IPS DF 4.7 (cell line): ENCODE measurements at regions not wholly inside any gene's neighbourhood (a gene's known extent, or its start where the extent isn't known, plus 50 kb on each side); places are given as distances from the start of the nearest gene placed in this dataset.

ENCODE experiments used
- DNase-seq: peaks from one replicate; pipeline ENCODE4 v3.0.0-alpha.2; 2013; ENCODE audit warnings: low spot score; ENCODE audit errors: extremely low read depth

DNA sequence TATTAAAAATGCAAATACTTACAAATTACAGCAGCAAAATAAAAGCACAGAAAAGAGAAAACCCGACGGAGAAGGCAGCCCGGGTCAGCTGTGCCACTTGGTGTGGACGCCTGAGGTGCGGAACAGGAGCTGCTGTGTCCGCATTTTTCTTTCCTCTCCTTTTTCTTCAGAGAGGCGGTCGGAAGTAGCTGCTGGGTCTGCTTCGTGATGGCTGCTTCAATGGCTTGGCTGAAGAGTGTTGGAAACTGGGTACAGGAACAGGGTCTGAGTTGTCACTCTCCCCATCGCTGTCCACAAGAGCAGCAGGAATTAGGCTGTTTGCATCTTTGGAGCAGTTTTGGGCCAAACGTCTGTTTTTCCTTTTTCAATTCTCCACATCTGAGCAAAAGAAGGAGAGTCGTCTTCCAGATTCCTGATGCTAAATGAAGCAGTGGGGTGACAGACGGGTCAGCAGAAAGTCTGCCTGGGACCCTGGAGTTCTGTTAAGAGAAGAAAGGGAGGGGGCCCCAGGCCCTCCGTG lies 53.5 kb upstream of the ARL8B start:
- no peak for DNase-seq

DNA sequence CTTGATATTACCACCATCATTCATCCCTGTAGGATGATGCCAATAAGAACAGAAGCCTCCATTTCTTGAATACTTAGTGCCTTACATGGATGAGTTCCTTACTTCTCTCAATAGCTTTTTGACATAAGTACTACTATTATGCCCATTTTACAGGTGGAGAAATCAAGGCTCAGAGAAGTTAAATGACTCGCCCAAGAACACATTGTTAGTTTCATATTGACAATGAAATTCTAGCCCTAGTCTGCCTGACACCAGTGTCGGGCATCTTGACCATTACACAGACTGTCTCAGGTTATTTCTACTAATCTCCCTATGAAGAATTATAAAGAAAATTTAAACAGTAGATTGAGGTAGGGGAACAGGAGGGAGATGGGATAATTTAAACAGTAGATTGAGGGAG lies 52.5 kb upstream of the ARL8B start:
- DNase-seq = no peak

DNA sequence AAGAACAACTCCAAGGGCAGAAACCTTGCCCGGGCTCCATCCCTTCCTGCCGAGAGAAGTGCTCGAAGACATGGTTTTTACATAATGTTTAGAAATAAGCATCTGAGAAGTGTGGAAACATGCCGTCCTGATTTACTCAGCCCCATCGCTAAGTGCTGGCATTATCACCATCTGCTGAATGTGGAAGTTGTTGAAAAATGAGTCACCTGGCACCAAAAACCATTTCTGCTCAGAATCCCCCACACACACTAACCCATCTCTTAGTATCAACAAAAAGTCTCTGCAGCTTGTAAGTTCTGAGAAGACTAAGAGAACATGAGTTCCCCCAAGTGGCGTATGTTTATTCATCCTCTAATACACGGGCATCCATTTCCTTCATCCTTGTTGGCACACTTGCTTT lies 51.0 kb upstream of the ARL8B start:
- DNase-seq = no peak

DNA sequence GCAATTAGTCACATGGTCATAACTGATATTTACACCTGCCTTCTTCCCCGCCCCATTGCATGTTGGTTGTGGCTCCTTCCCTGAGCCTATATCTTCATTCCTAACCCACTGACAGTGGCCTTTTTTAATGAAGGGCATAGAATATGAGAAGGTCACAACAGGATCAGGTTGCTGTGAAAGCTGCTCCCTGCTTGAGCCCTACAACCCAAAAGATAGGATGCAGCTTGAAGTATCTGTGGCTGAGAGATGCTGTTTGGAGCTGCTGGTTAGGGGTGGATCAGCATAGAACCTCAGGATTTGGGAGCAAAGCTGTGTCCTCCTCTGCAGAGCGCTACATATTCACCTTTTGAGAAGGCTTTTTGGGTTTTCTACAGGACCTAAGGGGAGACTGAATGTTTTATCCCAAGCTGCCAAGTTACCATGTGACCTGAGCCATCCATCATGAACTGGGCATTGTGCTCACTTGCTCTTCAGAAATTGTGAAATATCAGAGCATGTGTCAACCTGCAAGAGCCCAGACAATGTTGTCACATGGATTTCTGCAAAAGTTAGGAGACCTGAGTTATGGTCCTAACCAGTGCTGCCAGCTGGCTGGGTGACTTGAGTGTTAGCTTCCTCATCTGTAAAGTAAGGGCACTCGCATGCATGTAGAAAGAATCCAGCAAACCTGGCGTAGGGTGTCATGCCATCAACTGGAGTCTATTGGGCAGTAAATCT lies 49.8 kb upstream of the ARL8B start:
- no peak for DNase-seq
